HepG2 (cell line): ENCODE measurements at regions not wholly inside any gene's neighbourhood (a gene's known extent, or its start where the extent isn't known, plus 50 kb on each side); places are given as distances from the start of the nearest gene placed in this dataset.
A peak's percentile ranks its signal among the peaks of the same experiment; 100 is the strongest.

ENCODE experiments used
- CEBPB ChIP-seq: IDR thresholded peaks from 2 replicates; pipeline ENCODE4 v1.6.1; 2011; ENCODE audit warnings: low read depth, low read length, improper control_type of control experiment, borderline replicate concordance
- CEBPG ChIP-seq: IDR thresholded peaks from 2 replicates; pipeline ENCODE4 v1.6.1; 2016
- CEBPZ ChIP-seq: IDR thresholded peaks from 2 replicates; pipeline ENCODE4 v1.6.1; 2012; ENCODE audit warnings: low read length, improper control_type of control experiment
- GATAD2A ChIP-seq: IDR thresholded peaks from 2 replicates; pipeline ENCODE4 v1.6.1; 2016
- MAFG ChIP-seq: sonication (generic); formaldehyde crosslinking; IDR thresholded peaks from 2 replicates; pipeline ENCODE4 v1.5.1; 2020; ENCODE audit warnings: mild to moderate bottlenecking, missing genetic modification reagents
- NR0B2 ChIP-seq: sonication (generic); formaldehyde crosslinking; IDR thresholded peaks from 2 replicates; pipeline ENCODE4 v1.4.0; 2020; ENCODE audit warnings: mild to moderate bottlenecking, missing genetic modification reagents
- PHF20 ChIP-seq: sonication (generic); formaldehyde crosslinking; IDR thresholded peaks from 2 replicates; pipeline ENCODE4 v1.5.0; 2020; ENCODE audit warnings: mild to moderate bottlenecking, missing genetic modification reagents
- SAP130 ChIP-seq: IDR thresholded peaks from 2 replicates; pipeline ENCODE4 v1.6.1; 2016; ENCODE audit warnings: low read depth
- SOX6 ChIP-seq, 2 experiments: fragments of 450-650 bp in 1 of 2; sonication (generic) in 1 of 2; formaldehyde crosslinking in 1 of 2; IDR thresholded peaks; 2 replicates each; pipeline versions ENCODE4 v1.4.0 to v1.6.1; 2017 to 2020; ENCODE audit warnings: antibody characterized with exemption in 1 of 2, mild to moderate bottlenecking in 1 of 2, missing genetic modification reagents in 1 of 2
- TEF ChIP-seq: sonication (generic); formaldehyde crosslinking; IDR thresholded peaks from 2 replicates; pipeline ENCODE4 v1.5.0; 2020; ENCODE audit warnings: missing genetic modification reagents
- XRCC5 ChIP-seq: fragments of 200-400 bp; formaldehyde crosslinking; optimal IDR thresholded peaks from 2 replicates; pipeline ENCODE3; 2017; ENCODE audit warnings: mild to moderate bottlenecking, low read length
- ZBTB2 ChIP-seq: sonication (generic); formaldehyde crosslinking; IDR thresholded peaks from 2 replicates; pipeline ENCODE4 v1.8.0; 2022; ENCODE audit warnings: low read depth, missing genetic modification reagents
- ZFP37 ChIP-seq: sonication (generic); formaldehyde crosslinking; IDR thresholded peaks from 2 replicates; pipeline ENCODE4 v1.4.0; 2020; ENCODE audit warnings: missing genetic modification reagents, borderline replicate concordance
- ZNF292 ChIP-seq: sonication (generic); formaldehyde crosslinking; IDR thresholded peaks from 2 replicates; pipeline ENCODE4 v1.8.1; 2022; ENCODE audit warnings: mild to moderate bottlenecking, low read depth, missing genetic modification reagents, borderline replicate concordance
- ZNF331 ChIP-seq: sonication (generic); formaldehyde crosslinking; IDR thresholded peaks from 2 replicates; pipeline ENCODE4 v1.4.0; 2020; ENCODE audit warnings: missing genetic modification reagents
- ZNF383 ChIP-seq: sonication (generic); formaldehyde crosslinking; IDR thresholded peaks from 2 replicates; pipeline ENCODE4 v1.4.0; 2020; ENCODE audit warnings: missing genetic modification reagents, mild to moderate bottlenecking, borderline replicate concordance
- ZNF547 ChIP-seq: sonication (generic); formaldehyde crosslinking; IDR thresholded peaks from 2 replicates; pipeline ENCODE4 v1.5.1; 2020; ENCODE audit warnings: mild to moderate bottlenecking, missing genetic modification reagents
- ZNF605 ChIP-seq: sonication (generic); formaldehyde crosslinking; IDR thresholded peaks from 2 replicates; pipeline ENCODE4 v1.8.0; 2022; ENCODE audit warnings: mild to moderate bottlenecking, missing genetic modification reagents
- ZNF761 ChIP-seq: sonication (generic); formaldehyde crosslinking; conservative IDR thresholded peaks from 2 replicates; pipeline ENCODE4 v1.4.0; 2020; ENCODE audit warnings: mild to moderate bottlenecking, missing genetic modification reagents
- ZSCAN22 ChIP-seq: sonication (generic); formaldehyde crosslinking; IDR thresholded peaks from 2 replicates; pipeline ENCODE4 v1.4.0; 2020; ENCODE audit warnings: mild to moderate bottlenecking, missing genetic modification reagents
- TF ChIP-seq, protein P1 (sequence below): IDR thresholded peaks from 2 replicates; pipeline ENCODE4 v1.6.1; 2016; ENCODE audit warnings: low read depth
- TF ChIP-seq, protein P2 (sequence below): sonication (generic); formaldehyde crosslinking; IDR thresholded peaks from 2 replicates; pipeline ENCODE4 v1.4.0; 2020; ENCODE audit warnings: mild to moderate bottlenecking, missing genetic modification reagents

DNA sequence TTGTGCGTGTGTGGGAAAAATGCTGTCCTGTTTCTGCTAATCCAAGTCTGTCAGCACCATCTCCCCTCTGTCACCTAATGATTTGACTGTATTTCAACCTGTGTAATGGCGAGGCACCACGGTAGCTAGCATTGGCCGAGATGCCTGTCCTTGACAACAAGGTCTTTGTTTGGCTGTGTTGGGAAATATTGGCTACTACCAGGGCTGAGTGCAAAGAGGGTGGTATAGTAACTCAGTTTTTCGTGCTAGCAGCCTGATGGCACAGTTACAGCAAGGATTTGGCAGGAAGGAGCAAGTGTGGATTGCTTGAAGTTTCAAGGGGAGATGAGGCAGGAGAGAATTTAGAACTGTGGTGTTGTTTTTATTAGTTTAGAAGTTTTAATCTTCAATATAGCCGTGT lies 440.3 kb upstream of the RGS6 start (continued):
- TF ChIP-seq CEBPZ (no peak), CEBPG (CRISPR knock-in tag) (peak; percentile 82), ZNF547 (CRISPR knock-in tag) (no peak), PHF20 (CRISPR knock-in tag) (no peak), CEBPB (peak; percentile 83), ZNF292 (CRISPR knock-in tag) (peak; percentile 75; the same call in 1 of the 2 replicates), ZFP37 (CRISPR knock-in tag) (no peak), ZNF331 (CRISPR knock-in tag) (peak; percentile 48; the same call in 1 of the 2 replicates), ZSCAN22 (CRISPR knock-in tag) (0 out of 2 replicates have a peak, but pooled peaks have one; percentile 30), GATAD2A (CRISPR knock-in tag) (peak; percentile 41; the same call in 1 of the 2 replicates), NR0B2 (CRISPR knock-in tag) (no peak), XRCC5 (peak; percentile 17), ZNF383 (CRISPR knock-in tag) (no peak), ZBTB2 (no peak), SOX6 (IDR thresholded peaks at IDR 0.05) (no peak), SOX6 (CRISPR knock-in tag; IDR thresholded peaks at IDR 0.05) (peak; percentile 41; the same call in 1 of the 2 replicates), TEF (CRISPR knock-in tag) (no peak), SAP130 (CRISPR knock-in tag) (0 out of 2 replicates have a peak, but pooled peaks have one; percentile 24), ZNF761 (CRISPR knock-in tag) (no peak), ZNF605 (CRISPR knock-in tag) (no peak), MAFG (CRISPR knock-in tag) (no peak)
- TF ChIP-seq, protein P1, sequence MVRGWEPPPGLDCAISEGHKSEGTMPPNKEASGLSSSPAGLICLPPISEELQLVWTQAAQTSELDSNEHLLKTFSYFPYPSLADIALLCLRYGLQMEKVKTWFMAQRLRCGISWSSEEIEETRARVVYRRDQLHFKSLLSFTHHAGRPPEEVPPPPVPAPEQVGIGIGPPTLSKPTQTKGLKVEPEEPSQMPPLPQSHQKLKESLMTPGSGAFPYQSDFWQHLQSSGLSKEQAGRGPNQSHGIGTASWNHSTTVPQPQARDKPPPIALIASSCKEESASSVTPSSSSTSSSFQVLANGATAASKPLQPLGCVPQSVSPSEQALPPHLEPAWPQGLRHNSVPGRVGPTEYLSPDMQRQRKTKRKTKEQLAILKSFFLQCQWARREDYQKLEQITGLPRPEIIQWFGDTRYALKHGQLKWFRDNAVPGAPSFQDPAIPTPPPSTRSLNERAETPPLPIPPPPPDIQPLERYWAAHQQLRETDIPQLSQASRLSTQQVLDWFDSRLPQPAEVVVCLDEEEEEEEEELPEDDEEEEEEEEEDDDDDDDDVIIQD (CRISPR knock-in tag), result 0 out of 2 replicates have a peak, but pooled peaks have one; percentile 65
- TF ChIP-seq, protein P2, sequence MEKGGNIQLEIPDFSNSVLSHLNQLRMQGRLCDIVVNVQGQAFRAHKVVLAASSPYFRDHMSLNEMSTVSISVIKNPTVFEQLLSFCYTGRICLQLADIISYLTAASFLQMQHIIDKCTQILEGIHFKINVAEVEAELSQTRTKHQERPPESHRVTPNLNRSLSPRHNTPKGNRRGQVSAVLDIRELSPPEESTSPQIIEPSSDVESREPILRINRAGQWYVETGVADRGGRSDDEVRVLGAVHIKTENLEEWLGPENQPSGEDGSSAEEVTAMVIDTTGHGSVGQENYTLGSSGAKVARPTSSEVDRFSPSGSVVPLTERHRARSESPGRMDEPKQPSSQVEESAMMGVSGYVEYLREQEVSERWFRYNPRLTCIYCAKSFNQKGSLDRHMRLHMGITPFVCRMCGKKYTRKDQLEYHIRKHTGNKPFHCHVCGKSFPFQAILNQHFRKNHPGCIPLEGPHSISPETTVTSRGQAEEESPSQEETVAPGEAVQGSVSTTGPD (CRISPR knock-in tag), result 0 out of 2 replicates have a peak, but pooled peaks have one; percentile 52
